ES-I3 (cell line): ENCODE measurements at regions not wholly inside any gene's neighbourhood (a gene's known extent, or its start where the extent isn't known, plus 50 kb on each side); places are given as distances from the start of the nearest gene placed in this dataset.

ENCODE experiments used
- H3K36me3 ChIP-seq: 2 replicates; pipeline ENCODE4 v1.6.1; 2013; ENCODE audit warnings: mild to moderate bottlenecking, low read length, control low read depth, moderate library complexity; ENCODE audit not compliant: insufficient read depth
- H3K4me1 ChIP-seq: 2 replicates; pipeline ENCODE4 v1.6.1; 2013; ENCODE audit warnings: mild to moderate bottlenecking, control low read depth, low read length; ENCODE audit not compliant: insufficient read depth
- H3K9ac ChIP-seq: 2 replicates; pipeline ENCODE4 v1.6.1; 2013; ENCODE audit warnings: low read depth, mild to moderate bottlenecking, low read length, moderate library complexity
- H3K9me3 ChIP-seq: 2 replicates; pipeline ENCODE4 v1.6.1; 2013; ENCODE audit warnings: mild to moderate bottlenecking, low read length, moderate library complexity; ENCODE audit not compliant: control insufficient read depth, insufficient read depth

- no peak overlapping the region for H3K9ac ChIP-seq
- no peaks in the 10 kb centered on the region for H3K36me3 ChIP-seq
- no peaks in the 10 kb centered on the region for H3K9me3 ChIP-seq
Observed at GRCh38 chr5:105409695-105410094, 1847.1 kb upstream of the NUDT12 start.

GRCh38 chr5:105407200-105407599, 1844.6 kb upstream of the NUDT12 start:
- no peaks in the 10 kb centered on the region for H3K36me3 ChIP-seq
- H3K9ac ChIP-seq = no peak overlapping the region
- H3K4me1 ChIP-seq = peaks cover 8% of the 10 kb centered on the region; the same call in 1 of the 2 replicates
- H3K9me3 ChIP-seq = no peaks in the 10 kb centered on the region

More at GRCh38 chr5:105409695-105410094, 1847.1 kb upstream of the NUDT12 start:
- H3K4me1 ChIP-seq = peaks cover 8% of the 10 kb centered on the region; the same call in 1 of the 2 replicates

GRCh38 chr5:105397749-105398148, 1835.2 kb upstream of the NUDT12 start:
- Histone ChIP-seq H3K9me3 (no peaks in the 10 kb centered on the region), H3K4me1 (no peaks in the 10 kb centered on the region), H3K36me3 (no peaks in the 10 kb centered on the region), H3K9ac (no peak overlapping the region)

GRCh38 chr5:105392710-105393149, 1830.1 kb upstream of the NUDT12 start:
- Histone ChIP-seq H3K9me3 (no peaks in the 10 kb centered on the region), H3K4me1 (no peaks in the 10 kb centered on the region), H3K9ac (no peak overlapping the region), H3K36me3 (no peaks in the 10 kb centered on the region)

GRCh38 chr5:105392122-105392709, 1829.6 kb upstream of the NUDT12 start:
- no peak overlapping the region for H3K9ac ChIP-seq
- H3K9me3 ChIP-seq = no peaks in the 10 kb centered on the region
- H3K36me3 ChIP-seq = no peaks in the 10 kb centered on the region
- H3K4me1 ChIP-seq = no peaks in the 10 kb centered on the region; the same call in 1 of the 2 replicates

DNA sequence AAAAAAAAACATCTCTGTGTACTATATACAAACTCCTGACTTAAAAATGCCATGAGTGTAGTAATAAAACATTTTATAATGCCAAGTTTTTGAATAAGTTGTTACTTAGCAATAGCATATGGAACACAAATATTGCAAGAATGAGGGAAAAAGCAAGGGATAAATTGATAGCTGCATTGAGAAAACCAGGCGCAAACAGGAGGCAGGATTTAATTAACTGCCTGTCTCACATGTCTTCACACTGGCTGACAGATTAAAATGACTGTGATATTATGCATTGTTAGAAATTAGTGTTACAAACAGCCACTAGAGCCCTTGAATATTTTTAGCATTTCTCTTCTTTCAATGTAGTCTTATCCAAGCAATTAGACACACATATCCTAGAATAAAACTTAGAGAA, 1817.5 kb upstream of the NUDT12 start:
- H3K9me3 ChIP-seq = no peaks in the 10 kb centered on the region
- no peaks in the 10 kb centered on the region for H3K36me3 ChIP-seq
- no peak overlapping the region for H3K9ac ChIP-seq
- H3K4me1 ChIP-seq = no peaks in the 10 kb centered on the region

DNA sequence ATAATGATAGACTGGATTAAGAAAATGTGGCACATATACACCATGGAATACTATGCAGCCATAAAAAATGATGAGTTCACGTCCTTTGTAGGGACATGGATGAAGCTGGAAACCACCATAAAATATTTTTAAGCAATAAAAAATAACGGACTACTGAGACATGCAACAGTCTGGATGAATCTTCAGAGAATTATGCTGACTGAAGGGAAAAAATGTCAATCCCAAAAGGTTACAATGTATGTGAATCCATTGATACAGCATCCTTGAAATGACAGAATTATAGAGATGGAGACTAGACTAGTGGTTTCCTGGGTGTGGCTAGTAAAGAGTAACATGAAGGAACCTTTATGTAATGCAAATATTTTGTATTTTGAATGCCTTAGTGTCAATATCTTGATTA, 1808.6 kb upstream of the NUDT12 start:
- Histone ChIP-seq H3K36me3 (no peaks in the 10 kb centered on the region), H3K4me1 (no peaks in the 10 kb centered on the region), H3K9me3 (no peaks in the 10 kb centered on the region), H3K9ac (no peak overlapping the region)

- Histone ChIP-seq H3K9me3 (no peaks in the 10 kb centered on the region), H3K36me3 (no peaks in the 10 kb centered on the region)
Observed at GRCh38 chr5:105350486-105351140, 1788.0 kb upstream of the NUDT12 start.

DNA sequence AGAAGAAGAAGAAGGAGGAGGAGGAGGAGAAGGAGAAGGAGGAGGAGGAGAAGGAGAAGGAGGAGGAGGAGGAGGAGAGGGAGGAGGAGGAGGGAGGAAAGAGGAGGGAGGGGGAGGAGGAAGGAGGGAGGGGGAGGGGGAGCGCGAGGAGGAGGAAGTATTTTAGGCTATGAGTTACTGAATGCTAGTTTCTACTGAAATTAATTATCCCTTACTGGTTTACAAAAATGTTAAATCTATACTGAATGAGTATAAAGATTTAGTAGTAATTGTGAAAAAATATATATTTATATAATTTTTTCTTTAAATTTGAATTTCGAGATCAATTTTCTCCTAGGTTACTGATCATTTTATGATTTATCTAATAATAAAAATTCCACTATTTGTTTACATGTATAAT, 1769.0 kb upstream of the NUDT12 start:
- Histone ChIP-seq H3K9ac (no peak overlapping the region), H3K4me1 (no peaks in the 10 kb centered on the region), H3K36me3 (no peaks in the 10 kb centered on the region), H3K9me3 (no peaks in the 10 kb centered on the region)

More at GRCh38 chr5:105350486-105351140, 1788.0 kb upstream of the NUDT12 start:
- H3K9ac ChIP-seq = no peak overlapping the region
- no peaks in the 10 kb centered on the region for H3K4me1 ChIP-seq

GRCh38 chr5:105330185-105330584, 1767.6 kb upstream of the NUDT12 start:
- no peaks in the 10 kb centered on the region for H3K36me3 ChIP-seq
- no peak overlapping the region for H3K9ac ChIP-seq
- H3K4me1 ChIP-seq = no peaks in the 10 kb centered on the region
- no peaks in the 10 kb centered on the region for H3K9me3 ChIP-seq

DNA sequence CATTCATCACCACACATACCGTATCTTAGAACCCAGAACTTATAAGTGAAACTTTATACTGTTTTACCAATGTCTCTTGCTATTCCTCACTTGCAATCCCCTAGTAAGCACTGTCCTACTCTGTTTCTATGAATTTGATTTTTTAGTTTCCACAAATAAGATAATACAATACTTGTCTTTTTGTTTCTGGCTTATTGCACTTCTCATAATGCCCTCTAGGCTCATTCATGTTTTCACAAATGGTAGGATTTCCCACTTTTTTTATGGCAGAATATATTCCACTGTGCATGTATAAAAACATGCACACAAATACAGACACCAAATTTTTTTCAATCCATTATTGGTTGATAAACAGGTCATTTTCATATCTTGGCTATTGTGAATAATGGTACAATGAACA, 1742.3 kb upstream of the NUDT12 start:
- H3K9ac ChIP-seq = no peak overlapping the region
- H3K9me3 ChIP-seq = no peaks in the 10 kb centered on the region
- no peaks in the 10 kb centered on the region for H3K4me1 ChIP-seq
- H3K36me3 ChIP-seq = no peaks in the 10 kb centered on the region

DNA sequence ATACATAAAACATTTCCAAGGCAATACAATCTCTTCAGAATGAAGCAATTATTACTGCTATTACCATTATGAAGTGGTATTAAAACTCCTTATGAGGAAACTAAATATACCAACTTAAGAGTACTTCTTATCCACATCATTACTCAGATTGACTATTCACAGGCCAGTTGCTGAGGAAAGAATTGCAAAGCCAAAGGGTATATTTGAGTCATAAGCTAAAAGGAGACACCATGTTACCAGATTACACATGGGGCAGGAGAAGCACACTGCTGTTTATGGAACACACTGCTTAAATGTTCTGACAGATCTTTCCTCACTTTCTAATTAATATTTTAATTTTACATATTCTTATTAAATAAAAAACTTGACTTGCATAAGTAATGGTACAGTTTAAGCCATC, 1726.4 kb upstream of the NUDT12 start:
- Histone ChIP-seq H3K9me3 (no peaks in the 10 kb centered on the region), H3K9ac (no peak overlapping the region), H3K4me1 (no peaks in the 10 kb centered on the region), H3K36me3 (no peaks in the 10 kb centered on the region)

GRCh38 chr5:105283134-105283533, 1720.5 kb upstream of the NUDT12 start:
- Histone ChIP-seq H3K9me3 (no peaks in the 10 kb centered on the region), H3K4me1 (no peaks in the 10 kb centered on the region), H3K9ac (no peak overlapping the region), H3K36me3 (no peaks in the 10 kb centered on the region)

- Histone ChIP-seq H3K4me1 (no peaks in the 10 kb centered on the region), H3K36me3 (no peaks in the 10 kb centered on the region), H3K9me3 (no peaks in the 10 kb centered on the region), H3K9ac (no peak overlapping the region)
Observed at GRCh38 chr5:105274079-105274478, 1711.5 kb upstream of the NUDT12 start.

DNA sequence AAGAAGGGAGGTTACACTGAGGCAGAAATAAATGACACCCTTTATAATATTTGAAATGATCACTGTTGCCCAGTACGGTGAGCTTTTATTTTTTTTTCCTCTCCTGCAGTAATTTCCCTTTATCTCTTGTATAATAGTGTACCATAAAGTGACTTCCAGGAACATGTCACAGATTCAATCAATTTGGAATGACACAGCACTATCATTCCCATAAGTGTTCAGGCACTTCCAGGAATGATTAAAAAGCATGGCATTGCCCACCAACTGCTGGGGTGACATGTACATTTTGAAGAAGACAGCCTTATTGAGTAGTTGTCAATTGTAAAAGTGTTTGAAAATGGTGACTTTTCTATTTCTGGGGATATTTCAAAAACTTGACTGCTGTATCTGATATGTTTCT, 1700.9 kb upstream of the NUDT12 start:
- H3K9me3 ChIP-seq = no peaks in the 10 kb centered on the region
- no peaks in the 10 kb centered on the region for H3K4me1 ChIP-seq
- H3K36me3 ChIP-seq = no peaks in the 10 kb centered on the region
- H3K9ac ChIP-seq = no peak overlapping the region
